GM19467 (cell line): ENCODE measurements at regions not wholly inside any gene's neighbourhood (a gene's known extent, or its start where the extent isn't known, plus 50 kb on each side); places are given as distances from the start of the nearest gene placed in this dataset.
"Not testable (repeated sequence)": the region's sequence is repeated elsewhere in the genome, so short reads cannot be mapped to it uniquely, and the experiment has no call there.

ENCODE experiments used
- ATAC-seq: cut with Tn5 transposase; IDR thresholded peaks from one replicate; pipeline ENCODE4 v1.9.1; 2021; ENCODE audit warnings: mild to moderate bottlenecking, moderate library complexity; ENCODE audit not compliant: unreplicated experiment

- no peak for ATAC-seq
Measured at GRCh38 chr3:72660270-72661114, 187.8 kb downstream of the SHQ1 start.

- no peak for ATAC-seq
Measured at GRCh38 chr3:72659596-72659995, 188.6 kb downstream of the SHQ1 start.

- ATAC-seq, result no peak
Measured at GRCh38 chr3:72659188-72659587, 189.1 kb downstream of the SHQ1 start.

- no peak for ATAC-seq
Measured at GRCh38 chr3:72658466-72659100, 189.7 kb downstream of the SHQ1 start.

GRCh38 chr3:72657666-72658065 lies 190.6 kb downstream of the SHQ1 start:
- no peak for ATAC-seq

- ATAC-seq, result no peak
Measured at GRCh38 chr3:72655723-72656122, 192.5 kb downstream of the SHQ1 start.

- no peak for ATAC-seq
Measured at GRCh38 chr3:72655131-72655551, 193.1 kb downstream of the SHQ1 start.

- ATAC-seq, result no peak
Measured at GRCh38 chr3:72652395-72652794, 195.8 kb downstream of the SHQ1 start.

GRCh38 chr3:72651498-72651897 lies 196.7 kb downstream of the SHQ1 start:
- no peak for ATAC-seq

- ATAC-seq, result no peak
Measured at GRCh38 chr3:72646263-72646662, 202.0 kb downstream of the SHQ1 start.

GRCh38 chr3:72643635-72644034 lies 204.6 kb downstream of the SHQ1 start:
- ATAC-seq, result not testable (repeated sequence)

- ATAC-seq, result no peak
Measured at GRCh38 chr3:72641684-72642083, 206.6 kb downstream of the SHQ1 start.

- ATAC-seq, result no peak
Measured at GRCh38 chr3:72641072-72641471, 207.2 kb downstream of the SHQ1 start.

GRCh38 chr3:72636969-72637597 lies 211.2 kb downstream of the SHQ1 start:
- no peak for ATAC-seq

GRCh38 chr3:72635551-72635950 lies 212.7 kb downstream of the SHQ1 start:
- no peak for ATAC-seq

- ATAC-seq, result no peak
Measured at GRCh38 chr3:72634128-72634527, 214.1 kb downstream of the SHQ1 start.

GRCh38 chr3:72633534-72633933 lies 214.7 kb downstream of the SHQ1 start:
- no peak for ATAC-seq

GRCh38 chr3:72633121-72633520 lies 215.1 kb downstream of the SHQ1 start:
- no peak for ATAC-seq

GRCh38 chr3:72632129-72632528 lies 216.1 kb downstream of the SHQ1 start:
- ATAC-seq, result no peak

GRCh38 chr3:72630969-72631344 lies 217.3 kb downstream of the SHQ1 start:
- no peak for ATAC-seq

GRCh38 chr3:72630327-72630968 lies 217.8 kb downstream of the SHQ1 start:
- ATAC-seq, result no peak
